DOHH2 (cell line): ENCODE measurements at regions not wholly inside any gene's neighbourhood (a gene's known extent, or its start where the extent isn't known, plus 50 kb on each side); places are given as distances from the start of the nearest gene placed in this dataset.

ENCODE experiments used
- CTCF ChIP-seq: fragments of 200-600 bp; sonication (generic); IDR thresholded peaks from one replicate; pipeline ENCODE4 v1.5.1; 2014; ENCODE audit warnings: antibody characterized with exemption, mild to moderate bottlenecking, low read depth, low read length; ENCODE audit not compliant: poor library complexity, severe bottlenecking
- EZH2phosphoT487 ChIP-seq: fragments of 200-600 bp; sonication (generic); IDR thresholded peaks from 2 replicates; pipeline ENCODE4 v1.6.1; 2017; ENCODE audit warnings: borderline replicate concordance, mild to moderate bottlenecking, antibody characterized with exemption, low read length, moderate library complexity, mixed read lengths

DNA sequence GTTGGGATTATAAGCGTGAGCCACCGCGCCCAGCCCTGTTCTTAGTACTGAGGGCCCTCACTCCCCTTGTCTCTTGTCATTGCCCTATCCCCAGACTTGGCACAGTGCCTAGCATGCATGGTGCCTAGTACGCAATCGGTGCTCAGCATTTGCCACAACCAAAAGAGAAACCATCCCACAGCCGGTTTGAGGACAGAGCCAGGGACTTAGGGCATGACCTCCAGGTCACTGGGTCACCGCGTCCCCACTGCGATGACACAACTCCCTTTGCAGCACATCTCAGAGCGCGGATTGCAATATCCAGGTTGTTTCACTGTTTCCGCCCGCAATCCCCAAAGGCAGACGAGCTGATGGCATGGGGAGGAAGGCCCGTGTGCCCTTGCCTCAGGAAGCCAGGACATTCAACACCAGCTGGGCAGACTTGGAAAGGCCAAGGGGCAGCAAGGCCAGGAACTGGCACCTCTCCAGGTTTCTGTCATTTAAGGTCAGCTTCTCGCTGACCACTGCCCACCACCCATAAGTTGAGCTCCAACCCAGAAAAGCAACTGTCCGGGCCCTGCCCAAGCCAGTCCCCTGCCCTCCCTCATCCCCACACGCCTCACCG is 274.5 kb downstream of the MRTFB start:
- TF ChIP-seq CTCF: no peak
- no peak for TF ChIP-seq EZH2phosphoT487
